ENCODE measurements at regions not wholly inside any gene's neighbourhood (a gene's known extent, or its start where the extent isn't known, plus 50 kb on each side); places are given as distances from the start of the nearest gene placed in this dataset.

DNA sequence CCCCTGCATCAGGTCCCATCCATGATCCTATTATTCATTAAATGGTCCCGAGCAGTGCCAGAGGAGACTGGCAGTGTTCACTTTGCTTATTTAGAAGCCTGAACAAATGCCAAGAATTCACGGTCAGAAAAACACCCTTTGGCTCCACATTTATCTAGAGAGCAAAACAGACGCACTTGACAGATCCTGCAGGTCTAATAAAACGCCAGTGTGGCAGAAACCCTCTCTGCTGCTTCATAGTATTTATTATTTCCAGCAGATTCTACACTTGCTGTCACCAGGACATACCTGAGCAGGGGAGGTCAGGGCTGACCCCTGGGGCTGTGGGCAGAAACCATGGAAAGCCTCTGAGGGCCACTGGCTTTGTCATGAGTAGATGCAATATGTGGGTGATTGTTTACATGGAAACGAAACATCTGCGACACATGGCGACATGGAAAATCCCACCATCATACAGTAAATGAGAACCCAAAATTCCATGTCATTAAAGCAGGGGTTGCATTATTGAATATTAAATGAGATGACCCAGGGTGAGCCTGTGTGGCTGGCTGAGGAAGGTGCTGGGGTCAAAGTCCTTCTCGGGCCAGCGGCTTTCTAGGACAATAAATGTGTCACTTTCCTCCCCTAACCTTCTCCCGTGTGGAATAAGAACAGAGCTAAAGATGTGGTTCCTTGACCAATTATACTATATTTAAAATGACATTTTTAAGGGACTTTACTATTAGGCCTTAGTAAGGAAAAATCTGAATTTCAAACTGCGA is 205.9 kb upstream of the SVIL start:
- TF ChIP-seq PAX5 (IDR thresholded peaks at IDR 0.05; ENCODE audit: insufficient read depth, low read length, severe bottlenecking) (no peak), POLR2AphosphoS5 (IDR thresholded peaks at IDR 0.05; ENCODE audit: low read depth, low read length) (no peak), POU2F2 (IDR thresholded peaks at IDR 0.05; ENCODE audit: low read depth, low read length) (no peak), TAF1 (IDR thresholded peaks at IDR 0.05; ENCODE audit: low read depth, low read length) (no peak), POLR2A (IDR thresholded peaks at IDR 0.05; ENCODE audit: low read depth, low read length) (no peak), SPI1 (IDR thresholded peaks at IDR 0.05; ENCODE audit: low read depth, low read length) (no peak)
- DNase-seq (ENCODE audit: insufficient read length, low spot score) (no peak), FAIRE-seq (no peak)

GRCh38 chr10:29839826-29840515 is 205.2 kb upstream of the SVIL start:
- TF ChIP-seq POLR2A (IDR thresholded peaks at IDR 0.05; ENCODE audit: low read depth, low read length) (no peak), SPI1 (IDR thresholded peaks at IDR 0.05; ENCODE audit: low read depth, low read length) (no peak), PAX5 (IDR thresholded peaks at IDR 0.05; ENCODE audit: insufficient read depth, low read length, severe bottlenecking) (no peak), TAF1 (IDR thresholded peaks at IDR 0.05; ENCODE audit: low read depth, low read length) (no peak), POLR2AphosphoS5 (IDR thresholded peaks at IDR 0.05; ENCODE audit: low read depth, low read length) (no peak), POU2F2 (IDR thresholded peaks at IDR 0.05; ENCODE audit: low read depth, low read length) (no peak)
- DNase-seq (ENCODE audit: insufficient read length, low spot score) (no peak), FAIRE-seq (no peak)

GRCh38 chr10:29838539-29838938 is 203.8 kb upstream of the SVIL start:
- DNase-seq (ENCODE audit: insufficient read length, low spot score), result no peak
- TF ChIP-seq POU2F2 (IDR thresholded peaks at IDR 0.05; ENCODE audit: low read depth, low read length), result no peak
- no peak for TF ChIP-seq TAF1 (IDR thresholded peaks at IDR 0.05; ENCODE audit: low read depth, low read length)
- TF ChIP-seq PAX5 (IDR thresholded peaks at IDR 0.05; ENCODE audit: insufficient read depth, low read length, severe bottlenecking), result no peak
- no peak for TF ChIP-seq SPI1 (IDR thresholded peaks at IDR 0.05; ENCODE audit: low read depth, low read length)
- TF ChIP-seq POLR2AphosphoS5 (IDR thresholded peaks at IDR 0.05; ENCODE audit: low read depth, low read length), result no peak
- no peak for TF ChIP-seq POLR2A (IDR thresholded peaks at IDR 0.05; ENCODE audit: low read depth, low read length)
- no peak for FAIRE-seq

DNA sequence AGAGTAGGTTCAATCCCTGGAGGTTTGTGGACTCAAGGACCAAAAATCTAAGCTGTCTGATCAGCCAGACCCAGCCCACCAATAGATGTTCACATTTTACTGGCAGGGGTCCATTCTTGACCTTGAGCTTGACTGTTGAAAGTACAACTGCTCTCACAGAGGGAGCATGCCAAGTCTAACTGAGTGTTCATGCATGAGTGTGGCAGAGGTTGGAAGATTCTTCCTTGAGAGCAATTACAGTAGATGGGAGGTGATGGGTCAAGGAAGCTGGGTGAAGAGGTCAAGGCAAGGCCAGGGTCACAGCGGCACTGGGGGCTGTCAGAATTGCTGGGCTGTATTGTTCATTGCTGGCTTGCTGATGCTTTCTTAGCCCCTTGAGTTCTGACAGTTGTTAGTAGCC is 202.8 kb upstream of the SVIL start:
- no peak for TF ChIP-seq TAF1 (IDR thresholded peaks at IDR 0.05; ENCODE audit: low read depth, low read length)
- no peak for TF ChIP-seq POLR2AphosphoS5 (IDR thresholded peaks at IDR 0.05; ENCODE audit: low read depth, low read length)
- TF ChIP-seq POLR2A (IDR thresholded peaks at IDR 0.05; ENCODE audit: low read depth, low read length), result no peak
- TF ChIP-seq SPI1 (IDR thresholded peaks at IDR 0.05; ENCODE audit: low read depth, low read length), result no peak
- TF ChIP-seq POU2F2 (IDR thresholded peaks at IDR 0.05; ENCODE audit: low read depth, low read length), result no peak
- no peak for TF ChIP-seq PAX5 (IDR thresholded peaks at IDR 0.05; ENCODE audit: insufficient read depth, low read length, severe bottlenecking)
- DNase-seq (ENCODE audit: insufficient read length, low spot score) (no peak), FAIRE-seq (no peak)

- DNase-seq (ENCODE audit: insufficient read length, low spot score) (no peak), FAIRE-seq (no peak)
- TF ChIP-seq POU2F2 (IDR thresholded peaks at IDR 0.05; ENCODE audit: low read depth, low read length) (no peak), PAX5 (IDR thresholded peaks at IDR 0.05; ENCODE audit: insufficient read depth, low read length, severe bottlenecking) (no peak)
Observed at GRCh38 chr10:29836396-29836795, 201.6 kb upstream of the SVIL start.

DNA sequence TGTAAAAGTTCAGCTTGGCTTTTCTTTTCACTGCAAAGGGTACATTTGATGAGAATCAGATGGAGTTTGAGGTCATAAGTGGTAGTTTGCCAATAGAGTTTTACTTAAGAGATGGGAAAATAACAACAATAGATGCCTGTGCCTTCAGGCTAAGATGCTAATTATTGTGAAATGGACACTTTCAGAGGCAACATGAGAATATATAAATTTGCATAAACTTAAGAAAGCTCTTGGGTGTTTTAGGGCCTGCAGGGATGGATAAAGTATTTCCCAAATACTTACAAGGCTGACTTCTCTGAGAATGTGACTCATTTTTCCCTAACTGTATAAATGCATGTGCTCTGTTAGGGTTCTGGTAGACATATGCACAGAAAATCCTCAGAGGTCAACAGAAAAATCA is 200.3 kb upstream of the SVIL start:
- DNase-seq (ENCODE audit: insufficient read length, low spot score) (no peak), FAIRE-seq (no peak)
- TF ChIP-seq PAX5 (IDR thresholded peaks at IDR 0.05; ENCODE audit: insufficient read depth, low read length, severe bottlenecking) (no peak), POU2F2 (IDR thresholded peaks at IDR 0.05; ENCODE audit: low read depth, low read length) (no peak), POLR2AphosphoS5 (IDR thresholded peaks at IDR 0.05; ENCODE audit: low read depth, low read length) (no peak), POLR2A (IDR thresholded peaks at IDR 0.05; ENCODE audit: low read depth, low read length) (no peak), TAF1 (IDR thresholded peaks at IDR 0.05; ENCODE audit: low read depth, low read length) (no peak), SPI1 (IDR thresholded peaks at IDR 0.05; ENCODE audit: low read depth, low read length) (no peak)

DNA sequence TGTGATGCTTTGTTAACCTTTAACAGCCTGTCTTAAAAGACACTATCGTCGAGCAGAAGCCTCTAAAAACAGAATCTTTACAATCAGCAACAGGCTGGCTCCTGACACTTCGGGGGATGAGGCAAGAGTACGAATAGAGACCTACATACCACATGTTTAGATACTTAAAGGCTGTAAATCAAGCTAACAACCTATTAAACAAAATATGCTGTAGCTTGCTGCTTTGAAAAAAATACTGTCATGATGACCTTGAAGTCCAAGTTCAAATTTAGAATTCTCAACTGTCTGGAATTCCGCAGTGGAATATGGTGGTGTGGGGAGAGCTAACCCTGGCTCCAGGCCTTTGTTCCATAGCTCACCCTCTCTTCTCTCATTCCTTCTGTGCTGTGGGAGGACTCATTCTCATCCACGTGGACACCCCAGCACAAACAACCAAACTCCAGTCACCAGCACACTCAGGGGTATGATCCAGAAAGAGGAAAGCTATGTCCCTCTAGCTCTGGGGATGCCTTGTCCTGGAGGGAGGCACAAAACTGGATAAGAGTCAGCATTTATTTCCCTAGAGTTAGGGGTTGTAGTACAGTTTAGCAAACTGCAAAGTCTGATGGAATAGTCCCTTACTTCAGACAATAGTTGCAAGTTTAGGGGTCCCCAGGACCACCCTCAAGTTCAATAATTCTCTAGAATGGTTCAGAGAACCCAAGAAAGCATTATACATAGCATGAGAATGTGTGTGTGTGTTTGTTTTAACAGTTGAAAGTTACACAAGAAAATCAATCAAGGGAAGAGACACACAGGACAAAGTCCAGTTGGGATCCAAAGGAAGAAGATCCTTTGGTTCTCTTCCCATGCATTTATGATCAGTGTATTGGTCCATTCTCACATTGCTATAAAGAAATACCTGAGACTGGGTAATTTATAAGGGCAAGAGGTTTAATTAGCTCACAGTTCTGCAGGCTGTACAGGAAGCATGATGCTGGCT is 196.1 kb upstream of the SVIL start:
- DNase-seq (ENCODE audit: insufficient read length, low spot score), result no peak
- TF ChIP-seq POU2F2 (IDR thresholded peaks at IDR 0.05; ENCODE audit: low read depth, low read length), result no peak
- no peak for FAIRE-seq

- DNase-seq (ENCODE audit: insufficient read length, low spot score), result no peak
- FAIRE-seq, result no peak
- TF ChIP-seq TAF1 (IDR thresholded peaks at IDR 0.05; ENCODE audit: low read depth, low read length), result no peak
- no peak for TF ChIP-seq POU2F2 (IDR thresholded peaks at IDR 0.05; ENCODE audit: low read depth, low read length)
- no peak for TF ChIP-seq PAX5 (IDR thresholded peaks at IDR 0.05; ENCODE audit: insufficient read depth, low read length, severe bottlenecking)
Observed at GRCh38 chr10:29829776-29830175, 195.0 kb upstream of the SVIL start.

- no peak for FAIRE-seq
- DNase-seq (ENCODE audit: insufficient read length, low spot score), result no peak
- TF ChIP-seq TAF1 (IDR thresholded peaks at IDR 0.05; ENCODE audit: low read depth, low read length) (no peak), PAX5 (IDR thresholded peaks at IDR 0.05; ENCODE audit: insufficient read depth, low read length, severe bottlenecking) (no peak), POU2F2 (IDR thresholded peaks at IDR 0.05; ENCODE audit: low read depth, low read length) (no peak), SPI1 (IDR thresholded peaks at IDR 0.05; ENCODE audit: low read depth, low read length) (no peak), POLR2A (IDR thresholded peaks at IDR 0.05; ENCODE audit: low read depth, low read length) (no peak), POLR2AphosphoS5 (IDR thresholded peaks at IDR 0.05; ENCODE audit: low read depth, low read length) (no peak)
Observed at GRCh38 chr10:29828956-29829355, 194.2 kb upstream of the SVIL start.

Data from GM12891 (cell line).